ENCODE measurements at regions not wholly inside any gene's neighbourhood (a gene's known extent, or its start where the extent isn't known, plus 50 kb on each side); places are given as distances from the start of the nearest gene placed in this dataset.

GRCh38 chr1:239322369-239322768 is 64.0 kb upstream of the CHRM3 start:
- DNase-seq = no peak

DNA sequence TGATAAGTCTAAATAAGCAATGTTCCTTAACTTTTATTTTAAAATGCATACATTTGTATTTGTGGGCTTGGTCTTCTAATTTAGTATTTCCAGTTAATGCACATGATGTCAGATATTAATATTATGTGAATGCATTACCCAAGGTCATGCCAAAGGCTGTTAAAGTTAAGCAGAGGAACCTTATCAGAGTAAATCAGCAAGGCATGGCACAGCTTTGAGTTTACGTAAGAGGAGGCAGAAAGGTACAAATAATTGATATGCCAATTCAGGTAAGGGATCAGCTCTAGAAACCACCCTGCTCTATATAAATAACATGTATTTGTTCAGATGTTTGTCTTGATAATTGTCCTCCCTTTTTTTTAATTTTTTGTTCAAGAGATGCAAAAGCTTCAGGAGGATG is 64.5 kb upstream of the CHRM3 start:
- DNase-seq = no peak

- DNase-seq = no peak
Observed at GRCh38 chr1:239317948-239318347, 68.4 kb upstream of the CHRM3 start.

DNA sequence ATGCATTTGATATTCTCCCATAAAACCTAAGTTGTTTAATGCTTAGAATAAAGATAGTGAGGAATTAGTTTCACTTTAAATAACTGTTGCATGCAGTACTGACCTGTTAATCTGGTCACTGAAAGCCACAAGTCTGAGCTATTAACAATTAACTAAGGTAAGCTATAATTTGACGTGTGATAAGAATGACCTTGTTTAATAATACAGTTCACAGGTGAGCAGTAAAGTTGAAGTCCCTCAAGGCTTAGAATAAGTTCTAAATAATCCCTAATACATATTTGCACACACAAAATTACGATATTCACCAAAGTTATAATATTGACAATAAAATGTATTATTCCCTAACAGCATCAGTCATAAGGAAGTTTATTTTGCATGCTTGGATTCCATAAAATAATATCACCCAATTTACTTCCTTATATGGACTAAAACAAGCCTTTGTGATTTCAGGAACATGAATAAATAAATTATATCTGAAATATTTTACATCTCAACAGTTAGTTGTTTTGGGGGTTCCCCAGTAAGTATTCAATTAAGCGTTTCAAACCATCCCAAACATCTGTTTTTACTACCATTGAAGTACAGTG is 70.6 kb upstream of the CHRM3 start:
- no peak for DNase-seq

DNA sequence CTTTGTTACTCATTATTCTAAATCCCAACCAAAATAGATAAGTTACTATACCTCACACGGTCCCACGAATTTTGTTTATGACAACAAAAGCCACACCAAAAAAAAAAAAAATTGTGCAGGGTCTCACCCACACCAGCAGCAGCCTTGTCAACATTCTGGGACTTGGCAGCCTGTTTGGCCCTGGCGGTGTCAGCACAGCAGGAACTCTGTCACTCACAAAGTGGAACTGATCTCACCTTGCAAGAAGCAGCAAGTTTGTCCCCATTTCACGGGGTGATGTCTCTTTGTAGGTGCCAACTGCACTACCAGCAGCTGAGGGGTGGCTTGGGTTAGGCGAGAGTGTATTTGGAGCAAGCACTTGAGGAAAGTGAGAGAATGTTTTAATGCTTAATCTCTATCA is 75.0 kb upstream of the CHRM3 start:
- no peak for DNase-seq

- peak in 2 of 3 donors; percentile 18 to 38 for DNase-seq
Observed at GRCh38 chr1:239308701-239309333, 77.6 kb upstream of the CHRM3 start.

DNA sequence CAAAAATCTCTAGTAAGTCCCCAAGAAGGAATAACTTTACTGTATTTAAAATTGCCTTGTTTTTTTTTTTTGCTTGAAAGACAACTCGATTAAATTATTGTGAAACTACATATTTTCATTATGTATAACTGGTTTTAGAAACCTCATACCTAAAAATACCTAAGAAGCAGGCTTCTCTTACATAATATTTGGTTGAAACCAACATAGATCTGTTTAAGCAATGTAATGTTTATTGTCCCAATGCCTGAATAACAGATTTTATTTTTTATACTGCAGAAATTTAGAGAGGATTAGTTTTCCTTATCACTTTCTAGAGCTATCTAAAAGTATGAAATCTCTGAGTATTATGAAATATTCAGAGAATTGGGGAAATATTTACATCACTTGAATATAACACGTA is 78.5 kb upstream of the CHRM3 start:
- DNase-seq = no peak

DNA sequence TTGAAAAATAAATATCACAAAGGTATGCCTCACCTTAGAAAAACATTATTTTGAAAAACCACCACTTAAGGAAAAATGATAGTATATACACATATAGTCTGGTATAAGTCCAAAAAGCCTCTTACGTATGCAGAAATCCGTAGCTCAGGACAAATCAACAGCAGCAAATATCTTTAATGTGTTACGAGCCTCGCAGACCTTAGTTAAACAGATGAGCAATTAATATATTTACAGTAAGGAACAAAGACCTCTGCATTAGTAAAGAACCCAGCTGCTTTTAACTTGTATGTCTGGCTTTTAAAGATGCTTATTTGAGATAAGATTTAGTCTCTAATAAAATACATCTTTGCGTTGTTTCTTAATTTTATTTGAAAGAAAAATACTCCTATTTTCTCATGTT is 79.9 kb upstream of the CHRM3 start:
- DNase-seq = no peak

- DNase-seq = no peak
Observed at GRCh38 chr1:239303289-239303688, 83.1 kb upstream of the CHRM3 start.

GRCh38 chr1:239302696-239303095 is 83.7 kb upstream of the CHRM3 start:
- DNase-seq = no peak

GRCh38 chr1:239301251-239301650 is 85.1 kb upstream of the CHRM3 start:
- no peak for DNase-seq

- no peak for DNase-seq
Observed at GRCh38 chr1:239297910-239298309, 88.5 kb upstream of the CHRM3 start.

GRCh38 chr1:239293350-239294110 is 92.8 kb upstream of the CHRM3 start:
- peak in 2 of 3 donors; percentile 17 to 25 for DNase-seq

DNA sequence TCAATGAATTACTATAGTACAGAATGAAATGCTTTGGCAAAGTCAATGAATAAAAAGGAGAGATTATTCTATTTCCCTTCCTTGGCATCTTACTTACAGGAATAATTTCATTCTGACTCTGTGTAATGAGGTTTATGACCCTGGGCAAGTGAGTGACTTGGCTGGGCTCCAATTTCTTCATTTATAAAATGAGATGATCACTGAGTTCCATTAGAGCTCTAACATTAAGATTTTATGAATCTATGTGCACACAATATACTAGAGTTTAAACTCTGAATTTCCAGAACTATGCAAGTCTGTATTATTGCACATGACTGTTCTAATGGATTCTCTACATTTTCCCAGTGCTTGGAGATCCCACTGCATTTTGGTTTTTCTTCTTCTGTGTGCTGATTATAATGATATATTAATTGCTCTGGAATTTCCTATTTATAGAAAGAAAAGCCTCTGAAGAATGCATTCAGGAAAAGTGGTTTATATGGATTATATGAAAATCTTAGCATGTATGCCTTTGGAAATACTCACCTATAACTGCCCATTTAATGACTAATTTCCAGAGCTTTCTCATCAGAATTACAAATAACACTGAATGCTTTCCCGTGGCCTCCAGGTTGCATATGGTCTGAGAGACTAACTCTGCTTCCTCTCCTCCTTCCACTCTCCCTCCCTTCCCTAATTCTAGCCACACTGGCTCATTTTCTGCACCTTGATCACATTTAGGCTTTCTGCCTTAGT is 97.4 kb upstream of the CHRM3 start:
- no peak for DNase-seq

DNA sequence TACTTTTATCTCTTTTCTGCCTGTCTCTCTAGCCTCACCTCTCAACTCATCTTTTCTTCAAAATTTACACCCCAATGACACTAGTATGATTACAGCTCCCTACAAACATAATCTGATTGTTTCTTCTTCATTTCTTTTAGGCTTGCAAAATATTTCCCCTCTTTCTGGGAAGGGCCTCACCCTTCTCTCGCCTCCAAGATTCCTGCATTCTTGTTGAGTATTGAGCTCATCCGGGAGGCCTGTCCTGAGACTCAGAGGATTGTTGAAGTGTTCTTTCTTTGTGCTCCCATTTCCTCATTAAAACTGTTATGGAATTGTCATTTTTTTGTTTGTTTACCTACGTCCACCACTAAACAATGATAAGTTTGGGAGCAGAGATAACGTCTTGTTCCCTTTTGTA is 99.1 kb upstream of the CHRM3 start:
- peak in 2 of 3 donors; percentile 8 to 28 for DNase-seq

- DNase-seq = no peak
Observed at GRCh38 chr1:239283216-239283615, 103.2 kb upstream of the CHRM3 start.

- no peak for DNase-seq
Observed at GRCh38 chr1:239282411-239282810, 104.0 kb upstream of the CHRM3 start.

- no peak for DNase-seq
Observed at GRCh38 chr1:239276051-239276450, 110.3 kb upstream of the CHRM3 start.

- no peak for DNase-seq
Observed at GRCh38 chr1:239274242-239274830, 112.0 kb upstream of the CHRM3 start.

GRCh38 chr1:239270509-239270908 is 115.9 kb upstream of the CHRM3 start:
- no peak for DNase-seq

DNA sequence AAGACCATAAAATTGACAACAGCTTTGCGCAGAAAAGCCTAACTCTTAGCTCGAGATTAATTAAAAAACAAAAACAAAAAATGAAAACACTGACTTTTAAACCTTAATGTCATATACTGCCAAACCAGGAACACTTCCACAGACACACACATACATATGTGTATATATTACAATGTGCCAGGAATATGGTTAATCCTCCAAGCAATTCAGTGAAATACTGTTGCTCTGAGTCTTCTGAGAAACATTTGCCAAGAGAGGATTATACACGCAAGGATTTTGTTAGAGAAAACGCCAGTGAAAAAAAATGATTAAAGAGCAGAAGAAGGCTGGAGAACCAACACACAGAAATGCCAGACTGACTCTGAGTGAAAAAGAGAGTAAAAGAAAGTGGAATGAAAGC is 116.7 kb upstream of the CHRM3 start:
- DNase-seq = no peak

DNA sequence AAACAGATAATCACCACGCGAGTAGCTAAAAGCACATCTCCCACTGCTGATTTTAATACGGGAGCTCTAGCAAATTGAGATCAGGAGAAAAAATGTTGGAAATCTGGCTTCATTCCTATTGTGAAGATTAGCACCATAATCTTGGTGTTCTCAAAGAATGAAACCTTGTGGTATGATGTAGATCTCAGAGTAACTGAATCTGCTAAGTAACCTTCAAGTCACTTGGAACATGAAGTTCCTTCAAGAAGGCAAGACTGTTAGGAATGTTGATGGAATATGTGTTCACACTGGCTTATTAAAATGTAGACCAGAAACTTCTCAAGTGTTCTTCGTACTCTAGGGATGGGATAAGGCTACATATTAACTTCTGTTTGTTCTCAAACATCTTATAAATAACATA is 117.4 kb upstream of the CHRM3 start:
- no peak for DNase-seq
